Small intestine (tissue), 7 donors: ENCODE measurements at regions not wholly inside any gene's neighbourhood (a gene's known extent, or its start where the extent isn't known, plus 50 kb on each side); places are given as distances from the start of the nearest gene placed in this dataset.

ENCODE experiments used
- DNase-seq, 2 donors: peaks; one replicate each; pipeline versions ENCODE4 v3.0.0 to v3.0.0-alpha.2; 2013
- FAIRE-seq: peaks from 2 replicates; lab custom pipeline; 2012; peaks lifted over from hg19 to GRCh38; lab: Jason Lieb, UNC
- H3K27ac ChIP-seq, 3 donors: one replicate each; pipeline ENCODE4 v1.5.1; 2013; ENCODE audit warnings: low read length in 2 of 3, mild to moderate bottlenecking in 2 of 3, control low read depth in 1 of 3, inconsistent platforms in 1 of 3, low read depth in 1 of 3, moderate library complexity in 1 of 3
- H3K27me3 ChIP-seq, 3 donors: one replicate each; pipeline ENCODE4 v1.6.1; 2013; ENCODE audit warnings: low read length in 3 of 3, inconsistent platforms in 1 of 3; ENCODE audit not compliant: control insufficient read depth in 3 of 3, insufficient read depth in 3 of 3
- H3K36me3 ChIP-seq, 3 donors: one replicate each; pipeline ENCODE4 v1.6.1; 2013; ENCODE audit warnings: low read length in 3 of 3, inconsistent platforms in 1 of 3, low read depth in 1 of 3, mild to moderate bottlenecking in 1 of 3, moderate library complexity in 1 of 3; ENCODE audit not compliant: control insufficient read depth in 3 of 3, insufficient read depth in 2 of 3
- H3K4me1 ChIP-seq, 3 donors: one replicate each; pipeline ENCODE4 v1.6.1; 2013; ENCODE audit warnings: low read length in 2 of 3, inconsistent platforms in 1 of 3, low read depth in 1 of 3, mild to moderate bottlenecking in 1 of 3, moderate library complexity in 1 of 3; ENCODE audit not compliant: control insufficient read depth in 3 of 3, insufficient read depth in 2 of 3
- H3K4me3 ChIP-seq, 3 donors: one replicate each; pipeline ENCODE4 v1.5.1; 2013; ENCODE audit warnings: low read length in 3 of 3, control low read depth in 1 of 3, inconsistent platforms in 1 of 3, low read depth in 1 of 3, mild to moderate bottlenecking in 1 of 3, moderate library complexity in 1 of 3
- H3K9me3 ChIP-seq, 2 donors: one replicate each; pipeline ENCODE4 v1.6.1; 2013; ENCODE audit warnings: low read depth in 1 of 2, low read length in 1 of 2; ENCODE audit not compliant: control insufficient read depth in 2 of 2, insufficient read depth in 1 of 2
- WGBS, 3 donors: extraction: QIAGEN DNeasy Blood & Tissue Kit; methylation state at CpG; one replicate each; pipeline ENCODE4 v1.1.7; 2013; 5-methylcytosine and 5-hydroxymethylcytosine counted together
- donor health status: healthy with polysubstance abuse.
- donor health status: control.
- donor health status: control.
- donor health status: Bipolar disorder and iron deficiency.
- donor health status: healthy.

DNA sequence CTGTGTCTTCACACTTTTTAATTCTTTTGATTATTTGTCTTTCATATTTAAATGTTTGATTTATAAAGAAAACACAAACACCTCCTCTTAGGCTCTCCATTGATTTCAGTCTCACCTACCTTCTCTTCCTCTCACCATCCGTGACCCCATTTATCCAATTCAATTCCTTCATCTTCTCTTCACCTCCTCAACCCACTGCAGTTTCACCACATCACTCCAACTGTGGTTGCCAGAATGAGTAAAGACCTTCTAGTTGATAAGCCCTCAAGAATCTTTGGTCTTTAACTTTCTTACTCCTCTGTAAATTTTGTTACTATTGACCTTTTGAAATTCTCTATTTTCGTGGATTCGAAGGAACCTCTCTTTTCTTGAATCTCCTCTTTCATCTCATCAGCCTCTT, 260.7 kb downstream of the CHRM3 start:
- no peak for FAIRE-seq
- Histone ChIP-seq H3K27ac (no peak overlapping the region), H3K27me3 (no peaks in the 10 kb centered on the region), H3K36me3 (peaks cover 0 to 5% (median 0%) of the 10 kb centered on the region in 3 donors), H3K4me1 (no peaks in the 10 kb centered on the region), H3K4me3 (no peak overlapping the region), H3K9me3 (no peaks in the 10 kb centered on the region)
- WGBS, 3 donors = 89 to 91% (median 90%) methylated on average over 3 of the region's 3 CpGs
- DNase-seq = no peak

DNA sequence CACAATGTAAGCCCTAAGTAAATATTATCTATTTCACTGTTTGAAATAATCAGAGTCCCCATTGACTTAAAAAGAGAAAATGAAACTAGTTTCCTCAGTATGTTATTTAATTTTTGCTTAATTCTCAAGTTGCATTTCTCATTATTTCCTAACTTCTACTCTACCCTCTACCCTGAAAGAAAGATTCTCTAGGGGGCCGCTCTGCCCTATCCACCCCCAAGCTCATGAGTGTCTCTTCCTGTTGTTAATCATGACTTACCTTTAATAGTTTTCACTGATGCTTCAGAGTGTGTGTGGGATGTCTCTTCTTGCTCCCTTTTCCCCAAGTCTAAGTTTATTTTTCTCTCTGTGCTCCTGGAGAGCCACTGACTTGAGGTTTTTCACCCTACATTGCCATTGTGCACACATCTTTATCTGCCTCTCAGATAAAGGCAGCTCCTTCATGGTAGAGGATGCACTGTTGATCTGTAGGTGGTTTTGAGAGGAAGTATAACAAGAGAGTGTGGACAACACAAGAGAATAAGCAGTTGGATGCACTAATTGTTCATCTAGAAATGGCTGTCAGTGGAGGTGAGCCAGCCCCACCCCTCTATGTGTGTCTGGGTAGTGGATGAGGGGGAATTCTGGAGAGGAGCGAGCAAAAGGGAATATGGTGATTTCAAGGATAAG, 261.7 kb downstream of the CHRM3 start:
- H3K4me1 ChIP-seq = no peaks in the 10 kb centered on the region
- FAIRE-seq = no peak
- 83 to 94% (median 87%) methylated on average over 2 of the region's 2 CpGs for WGBS, 3 donors
- no peak overlapping the region for H3K4me3 ChIP-seq
- no peaks in the 10 kb centered on the region for H3K9me3 ChIP-seq
- no peaks in the 10 kb centered on the region for H3K27me3 ChIP-seq
- H3K36me3 ChIP-seq = peaks cover 0 to 5% (median 0%) of the 10 kb centered on the region in 3 donors
- no peak for DNase-seq
- H3K27ac ChIP-seq = no peak overlapping the region

DNA sequence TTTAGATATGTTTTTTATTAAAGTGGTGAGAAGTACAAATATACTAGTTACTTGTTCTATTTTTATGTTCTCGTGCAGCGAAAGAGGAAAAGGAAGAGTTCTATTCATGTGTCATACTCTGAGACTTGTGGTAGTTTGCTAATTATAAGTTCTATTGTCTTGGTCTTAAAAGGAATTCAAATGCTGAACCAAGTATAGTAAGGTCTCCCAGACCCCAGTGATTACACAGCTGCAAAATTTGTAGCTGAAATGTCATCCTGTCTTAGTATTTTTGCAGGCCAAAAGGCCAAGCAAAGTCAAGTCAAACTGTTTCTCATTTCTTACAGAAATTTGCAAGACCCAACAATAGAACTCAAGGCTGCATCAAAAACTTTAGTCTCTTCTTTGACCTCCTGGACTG, 268.7 kb downstream of the CHRM3 start:
- Histone ChIP-seq H3K36me3 (no peaks in the 10 kb centered on the region), H3K4me3 (no peak overlapping the region), H3K4me1 (no peaks in the 10 kb centered on the region), H3K9me3 (no peaks in the 10 kb centered on the region), H3K27ac (no peak overlapping the region), H3K27me3 (no peaks in the 10 kb centered on the region)
- 71 to 92% (median 88%) methylated on average over 2 of the region's 2 CpGs for WGBS, 3 donors
- DNase-seq (no peak), FAIRE-seq (no peak)

DNA sequence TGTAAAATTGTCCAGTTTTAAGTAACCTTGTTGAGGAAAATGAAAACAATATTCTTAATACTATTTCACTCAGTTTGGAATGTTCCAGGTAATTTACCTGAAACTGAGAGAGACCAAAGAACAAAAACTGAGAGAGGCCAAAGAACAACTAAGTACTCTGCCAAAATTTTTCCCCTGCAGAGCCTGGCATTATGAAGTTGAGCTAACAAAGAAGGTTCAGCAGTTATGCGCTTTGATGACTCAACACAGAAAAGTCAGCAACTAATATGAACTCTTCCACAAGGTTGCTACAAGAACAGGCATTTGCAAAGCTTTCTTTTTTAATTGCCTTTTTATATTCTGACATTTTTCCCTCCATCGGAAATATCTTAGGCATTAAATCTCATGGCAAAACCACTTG, 270.9 kb downstream of the CHRM3 start:
- no peak overlapping the region for H3K4me3 ChIP-seq
- H3K27me3 ChIP-seq = no peaks in the 10 kb centered on the region
- WGBS, 3 donors = 87 to 93% (median 90%) methylated on average over 2 of the region's 2 CpGs
- FAIRE-seq = no peak
- H3K27ac ChIP-seq = no peak overlapping the region
- no peaks in the 10 kb centered on the region for H3K36me3 ChIP-seq
- DNase-seq = no peak
- no peaks in the 10 kb centered on the region for H3K4me1 ChIP-seq
- no peaks in the 10 kb centered on the region for H3K9me3 ChIP-seq

DNA sequence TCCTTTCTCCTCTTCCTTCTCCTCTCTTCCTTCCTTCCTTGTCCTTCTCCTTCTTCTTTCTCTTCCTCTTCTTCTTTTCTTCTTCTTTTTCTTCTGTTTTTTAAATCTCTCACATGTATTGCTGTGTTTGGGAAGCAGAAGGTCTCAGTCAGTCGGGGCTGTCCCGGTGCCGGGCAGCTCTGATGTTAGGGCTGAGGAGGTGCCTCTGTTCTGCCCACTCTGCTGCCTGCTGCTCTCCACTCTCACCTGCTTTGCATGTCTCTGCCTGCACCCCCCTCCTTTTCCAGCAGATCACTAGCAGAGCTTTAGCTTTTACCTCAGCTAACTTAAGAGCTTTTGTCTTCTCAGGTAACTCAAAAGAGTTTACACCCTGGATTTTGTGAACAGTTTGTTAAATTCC, 276.6 kb downstream of the CHRM3 start:
- DNase-seq (no peak), FAIRE-seq (no peak)
- Histone ChIP-seq H3K4me3 (no peak overlapping the region), H3K27ac (no peak overlapping the region), H3K9me3 (no peaks in the 10 kb centered on the region), H3K36me3 (no peaks in the 10 kb centered on the region), H3K4me1 (no peaks in the 10 kb centered on the region), H3K27me3 (no peaks in the 10 kb centered on the region)
- 86 to 89% (median 87%) methylated on average over 3 of the region's 3 CpGs for WGBS, 3 donors

DNA sequence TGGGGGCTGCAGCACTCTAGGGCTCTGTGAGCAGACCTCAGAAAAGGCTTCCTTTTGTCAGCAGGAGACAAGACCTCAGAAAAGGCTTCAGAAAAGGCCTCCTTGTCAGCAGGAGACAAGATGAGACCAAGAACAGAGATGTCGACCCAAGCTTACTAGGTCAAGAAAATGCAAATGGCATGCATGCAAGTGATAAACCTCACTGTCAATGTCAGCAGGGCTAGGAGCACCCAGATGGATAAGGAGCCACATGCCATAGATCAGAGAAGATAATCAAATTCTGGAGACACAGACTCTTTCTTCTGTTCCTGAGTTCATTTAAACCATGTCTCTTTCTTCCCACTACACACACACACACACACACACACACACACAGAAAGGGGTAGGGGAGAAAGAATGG, 285.9 kb downstream of the CHRM3 start:
- Histone ChIP-seq H3K27ac (no peak overlapping the region), H3K9me3 (no peaks in the 10 kb centered on the region), H3K4me3 (no peak overlapping the region), H3K36me3 (no peaks in the 10 kb centered on the region), H3K27me3 (no peaks in the 10 kb centered on the region), H3K4me1 (no peaks in the 10 kb centered on the region)
- DNase-seq = no peak
- FAIRE-seq = no peak
- WGBS, 3 donors = 80 to 92% (median 88%) methylated on average over 1 of the region's 1 CpG

DNA sequence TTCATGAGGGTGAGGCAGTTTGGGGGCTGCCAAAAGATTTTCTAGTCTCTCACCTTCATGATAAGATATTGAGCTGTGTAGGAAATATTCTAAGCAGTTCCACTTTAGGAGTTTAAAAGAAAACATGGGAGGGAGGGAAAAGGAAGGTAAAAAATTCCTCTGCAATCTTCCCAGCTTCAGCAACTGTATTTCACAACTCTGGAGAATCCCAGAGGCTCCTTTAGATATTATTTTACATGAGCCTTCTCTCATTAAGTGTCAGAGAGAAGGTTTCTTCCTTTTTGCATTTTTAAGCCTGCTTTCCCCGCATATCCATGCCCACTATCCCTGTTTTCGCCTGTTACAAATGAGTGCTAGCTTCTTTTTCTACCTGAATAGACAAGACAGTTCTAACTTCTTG, 289.4 kb downstream of the CHRM3 start:
- Histone ChIP-seq H3K27me3 (no peaks in the 10 kb centered on the region), H3K36me3 (no peaks in the 10 kb centered on the region), H3K9me3 (no peaks in the 10 kb centered on the region), H3K4me1 (no peaks in the 10 kb centered on the region), H3K27ac (no peak overlapping the region), H3K4me3 (no peak overlapping the region)
- 91 to 96% (median 95%) methylated on average over 2 of the region's 2 CpGs for WGBS, 3 donors
- no peak for FAIRE-seq
- DNase-seq = no peak

DNA sequence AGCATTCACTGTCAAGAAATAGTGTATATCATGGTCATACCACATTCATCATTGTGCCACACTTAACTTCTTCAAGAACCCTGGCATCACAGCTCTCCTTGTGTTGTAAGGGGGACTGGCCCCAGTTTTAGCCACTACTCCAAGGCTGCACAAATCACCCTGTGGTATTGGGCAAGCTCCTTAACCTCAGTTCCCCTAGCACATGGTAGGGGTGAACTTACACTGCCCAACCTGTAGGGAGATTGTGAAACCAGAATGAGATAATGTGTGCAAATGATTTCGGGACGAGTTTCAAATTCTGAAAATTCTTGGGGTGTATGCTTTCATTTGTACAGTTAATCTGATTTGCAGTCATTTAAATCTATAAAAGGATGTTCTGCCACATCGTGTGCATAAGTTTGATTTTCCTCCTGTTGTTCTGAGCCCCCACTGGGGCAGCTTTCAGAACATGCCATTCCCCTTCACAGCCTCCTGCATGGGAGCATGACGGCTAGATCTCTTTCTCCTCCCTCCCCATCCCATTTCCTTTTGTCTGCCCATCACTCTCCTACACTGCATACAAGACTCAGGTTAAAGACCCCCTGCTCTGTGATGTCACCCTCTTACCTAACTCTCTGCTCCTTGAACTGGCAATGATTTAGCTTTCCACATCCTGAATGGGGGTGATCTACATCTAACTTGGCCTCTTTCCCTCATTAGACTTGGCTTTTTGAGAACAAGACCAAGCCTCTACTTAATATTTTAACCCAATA, 290.3 kb downstream of the CHRM3 start:
- Histone ChIP-seq H3K4me1 (no peaks in the 10 kb centered on the region), H3K36me3 (peaks cover 0 to 2% (median 0%) of the 10 kb centered on the region in 3 donors), H3K27me3 (no peaks in the 10 kb centered on the region), H3K4me3 (no peak overlapping the region), H3K9me3 (no peaks in the 10 kb centered on the region), H3K27ac (no peak overlapping the region)
- DNase-seq (no peak), FAIRE-seq (no peak)
- 74 to 85% (median 77%) methylated on average over 4 of the region's 4 CpGs for WGBS, 3 donors
